H1 (cell line): ENCODE measurements at regions not wholly inside any gene's neighbourhood (a gene's known extent, or its start where the extent isn't known, plus 50 kb on each side); places are given as distances from the start of the nearest gene placed in this dataset.

Experiments
- MAFK ChIP-seq: IDR thresholded peaks from 2 replicates; pipeline ENCODE4 v1.6.1; 2012; ENCODE audit warnings: low read depth, mild to moderate bottlenecking, improper control_type of control experiment, low read length
- SIN3A ChIP-seq, 2 experiments: IDR thresholded peaks in 1 of 2; conservative IDR thresholded peaks in 1 of 2; 2 replicates each; pipeline ENCODE4 v1.6.1; 2011 to 2012; ENCODE audit warnings: low read length in 2 of 2, improper control_type of control experiment in 1 of 2, low read depth in 1 of 2, mild to moderate bottlenecking in 1 of 2

DNA sequence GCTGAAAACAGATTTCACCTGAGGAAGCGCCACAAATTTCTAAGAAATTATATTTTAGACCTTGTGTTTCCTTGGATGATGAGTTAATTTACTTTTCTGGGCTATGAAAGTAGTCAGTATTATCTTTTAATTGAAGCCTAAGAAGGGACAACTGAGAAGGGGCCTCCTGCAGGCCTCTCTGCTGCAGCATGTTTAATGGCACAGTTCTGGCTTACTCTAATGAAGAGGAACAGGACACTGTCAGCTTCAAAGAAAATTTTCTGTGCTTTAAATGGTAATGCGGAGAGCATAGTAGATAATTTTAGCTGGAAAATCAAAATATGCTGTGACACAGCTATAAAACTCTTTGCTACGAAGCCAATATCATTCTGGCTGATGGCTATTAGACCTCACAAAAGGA, 167.4 kb downstream of the HDGFL1 start (continued):
- TF ChIP-seq MAFK (no peak), SIN3A (conservative IDR thresholded peaks at IDR 0.05 in 1 of 2, IDR thresholded peaks at IDR 0.05 in 1 of 2; ENCODE audit: low read depth in 1 of 2, low read length in 2 of 2) (no peak)
